A673 (cell line): ENCODE measurements at regions not wholly inside any gene's neighbourhood (a gene's known extent, or its start where the extent isn't known, plus 50 kb on each side); places are given as distances from the start of the nearest gene placed in this dataset.

Experiments used
- BruUV-seq: library from RNA; stranded (reverse); fragments of 400-500 nt; replicated peaks from 2 replicates; lab custom pipeline; 2021; lab: Mats Ljungman, UMichigan
- CTCF ChIA-PET: fragments of 300-600 bp; sonication (Branson Sonifier 250); formaldehyde crosslinking; loops from one replicate; lab custom pipeline; 2022; ENCODE audit warnings: antibody characterized with exemption; lab: Charles Lee
- POLR2A ChIA-PET: fragments of 300-600 bp; sonication (Branson Sonifier 250); formaldehyde crosslinking; loops from one replicate; lab custom pipeline; 2022; ENCODE audit warnings: antibody characterized with exemption; ENCODE audit not compliant: low non-redundant PET; lab: Charles Lee
- DNase-seq: peaks from one replicate; pipeline ENCODE4 v3.0.0-alpha.2; 2015; ENCODE audit warnings: low spot score
- H3K27ac ChIP-seq: fragments of 200-600 bp; sonication (generic); 2 replicates; pipeline ENCODE4 v1.5.1; 2016; ENCODE audit warnings: mixed run types, low read depth, mild to moderate bottlenecking, mixed read lengths, antibody characterized with exemption, low read length; ENCODE audit not compliant: poor library complexity, severe bottlenecking
- H3K27me3 ChIP-seq: fragments of 200-600 bp; sonication (generic); replicated peaks from 2 replicates; pipeline ENCODE4 v1.6.1; 2017; ENCODE audit warnings: mixed run types, low read depth, mild to moderate bottlenecking, mixed read lengths, antibody characterized with exemption, low read length; ENCODE audit not compliant: insufficient read depth, poor library complexity
- H3K36me3 ChIP-seq: fragments of 200-600 bp; sonication (generic); 2 replicates; pipeline ENCODE4 v1.6.1; 2016; ENCODE audit warnings: mixed run types, mild to moderate bottlenecking, mixed read lengths, antibody characterized with exemption, low read length; ENCODE audit not compliant: insufficient read depth, poor library complexity, severe bottlenecking
- H3K4me1 ChIP-seq: fragments of 200-600 bp; sonication (generic); 2 replicates; pipeline ENCODE4 v1.6.1; 2017; ENCODE audit warnings: mixed run types, mild to moderate bottlenecking, mixed read lengths, antibody characterized with exemption, low read length; ENCODE audit not compliant: insufficient read depth, poor library complexity, severe bottlenecking
- H3K4me3 ChIP-seq: fragments of 200-600 bp; sonication (generic); 2 replicates; pipeline ENCODE4 v1.5.1; 2016; ENCODE audit warnings: low read depth, mixed run types, mild to moderate bottlenecking, mixed read lengths, low read length; ENCODE audit not compliant: poor library complexity, severe bottlenecking
- H3K9me3 ChIP-seq: fragments of 200-600 bp; sonication (generic); 2 replicates; pipeline ENCODE4 v1.6.1; 2016; ENCODE audit warnings: mixed run types, low read depth, mild to moderate bottlenecking, mixed read lengths, antibody characterized with exemption, low read length; ENCODE audit not compliant: poor library complexity, severe bottlenecking
- EZH2 ChIP-seq: fragments of 200-600 bp; sonication (generic); IDR thresholded peaks from 2 replicates; pipeline ENCODE4 v1.6.1; 2017; ENCODE audit warnings: borderline replicate concordance, low read depth, mild to moderate bottlenecking, mixed read lengths, antibody characterized with exemption, low read length; ENCODE audit not compliant: poor library complexity, severe bottlenecking
- intact Hi-C: fragments of 100-400 bp; cut with micrococcal nuclease; formaldehyde crosslinking; loops from one replicate; pipeline ENCODE4 v1.10.0; 2022; ENCODE audit not compliant: unreplicated experiment
- TF ChIP-seq, protein P1 (sequence below): fragments of 300-800, 200-600 bp; sonication (generic); conservative IDR thresholded peaks from 2 replicates; pipeline ENCODE4 v1.5.1; 2017; ENCODE audit warnings: low read depth, mild to moderate bottlenecking, antibody characterized with exemption, low read length, moderate library complexity, mixed read lengths

- TF ChIP-seq, protein P1, sequence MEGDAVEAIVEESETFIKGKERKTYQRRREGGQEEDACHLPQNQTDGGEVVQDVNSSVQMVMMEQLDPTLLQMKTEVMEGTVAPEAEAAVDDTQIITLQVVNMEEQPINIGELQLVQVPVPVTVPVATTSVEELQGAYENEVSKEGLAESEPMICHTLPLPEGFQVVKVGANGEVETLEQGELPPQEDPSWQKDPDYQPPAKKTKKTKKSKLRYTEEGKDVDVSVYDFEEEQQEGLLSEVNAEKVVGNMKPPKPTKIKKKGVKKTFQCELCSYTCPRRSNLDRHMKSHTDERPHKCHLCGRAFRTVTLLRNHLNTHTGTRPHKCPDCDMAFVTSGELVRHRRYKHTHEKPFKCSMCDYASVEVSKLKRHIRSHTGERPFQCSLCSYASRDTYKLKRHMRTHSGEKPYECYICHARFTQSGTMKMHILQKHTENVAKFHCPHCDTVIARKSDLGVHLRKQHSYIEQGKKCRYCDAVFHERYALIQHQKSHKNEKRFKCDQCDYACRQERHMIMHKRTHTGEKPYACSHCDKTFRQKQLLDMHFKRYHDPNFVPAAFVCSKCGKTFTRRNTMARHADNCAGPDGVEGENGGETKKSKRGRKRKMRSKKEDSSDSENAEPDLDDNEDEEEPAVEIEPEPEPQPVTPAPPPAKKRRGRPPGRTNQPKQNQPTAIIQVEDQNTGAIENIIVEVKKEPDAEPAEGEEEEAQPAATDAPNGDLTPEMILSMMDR: no peak
- no peak for TF ChIP-seq EZH2
- H3K36me3 ChIP-seq: no peaks in the 10 kb centered on the region
- peaks cover 3% of the 10 kb centered on the region for H3K9me3 ChIP-seq
- no peak overlapping the region for H3K4me3 ChIP-seq
- H3K27ac ChIP-seq: no peak overlapping the region
- BruUV-seq: no TSS peak
- intact Hi-C loops: no loop called here
- POLR2A ChIA-PET: interaction anchor here (0.7 kb wide), 1 partner anchor 33 kb away, joined by 3 read pairs; no protein-coding TSS in a partner anchor
- DNase-seq: no peak
- CTCF ChIA-PET: no interaction called here
- H3K4me1 ChIP-seq: no peaks in the 10 kb centered on the region
- peaks cover 29% of the 10 kb centered on the region for H3K27me3 ChIP-seq
These were observed 165.5 kb upstream of the NTM start for GRCh38 chr11:131204765-131205380.

DNA sequence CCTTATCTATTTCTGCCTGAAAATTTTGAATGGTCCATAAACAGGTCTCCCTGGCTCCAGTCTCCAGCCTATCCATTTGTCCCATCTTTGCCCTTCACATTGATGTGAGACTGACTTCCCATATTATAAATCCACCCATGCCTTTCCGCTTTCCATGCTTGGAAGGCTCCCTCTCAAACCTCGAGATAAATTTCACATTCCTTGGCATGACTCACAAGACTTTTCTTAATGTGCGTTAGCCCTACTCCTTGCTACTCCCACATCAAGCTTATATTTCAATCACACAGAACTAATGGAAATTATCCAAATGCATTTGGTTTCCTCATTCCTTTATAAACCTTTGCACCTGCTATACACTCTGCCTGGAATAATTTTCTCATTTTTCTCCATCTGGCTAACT, 163.7 kb upstream of the NTM start:
- DNase-seq: no peak
- ChIA-PET CTCF (no interaction called here), POLR2A (no interaction called here)
- TF ChIP-seq EZH2: no peak
- TF ChIP-seq, protein P1: no peak
- peaks cover 3% of the 10 kb centered on the region for H3K9me3 ChIP-seq
- no peak overlapping the region for H3K27ac ChIP-seq
- H3K27me3 ChIP-seq: peaks cover 34% of the 10 kb centered on the region
- BruUV-seq: no TSS peak
- intact Hi-C loops: no loop called here
- H3K4me3 ChIP-seq: no peak overlapping the region
- no peaks in the 10 kb centered on the region for H3K36me3 ChIP-seq
- no peaks in the 10 kb centered on the region for H3K4me1 ChIP-seq

DNA sequence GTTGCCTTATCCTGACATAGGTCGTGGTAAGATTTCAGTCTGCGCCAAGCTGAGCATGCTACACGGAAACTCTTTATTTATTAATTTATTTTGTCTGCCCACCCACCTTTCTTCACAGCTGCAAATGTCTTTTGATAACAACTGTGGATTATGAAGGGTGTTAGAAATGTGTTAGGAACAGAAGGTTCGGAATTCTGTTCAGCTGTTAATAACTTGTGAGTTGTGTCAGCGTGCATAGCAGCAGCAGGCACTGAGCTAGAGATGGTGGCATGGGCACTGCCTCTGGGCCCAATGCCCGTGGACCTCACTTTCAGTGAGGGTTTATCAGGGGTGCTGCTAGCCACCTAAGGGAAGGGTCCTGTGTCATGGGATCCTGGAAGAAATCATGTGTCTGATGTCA, 162.5 kb upstream of the NTM start:
- no peak overlapping the region for H3K4me3 ChIP-seq
- BruUV-seq: no TSS peak
- peaks cover 36% of the 10 kb centered on the region for H3K27me3 ChIP-seq
- H3K36me3 ChIP-seq: no peaks in the 10 kb centered on the region
- H3K27ac ChIP-seq: no peak overlapping the region
- intact Hi-C loops: no loop called here
- no peak for DNase-seq
- peaks cover 3% of the 10 kb centered on the region for H3K9me3 ChIP-seq
- POLR2A ChIA-PET: no interaction called here
- no peaks in the 10 kb centered on the region for H3K4me1 ChIP-seq
- CTCF ChIA-PET: no interaction called here
- TF ChIP-seq, protein P1: no peak
- no peak for TF ChIP-seq EZH2
